ENCODE measurements at regions not wholly inside any gene's neighbourhood (a gene's known extent, or its start where the extent isn't known, plus 50 kb on each side); places are given as distances from the start of the nearest gene placed in this dataset.

DNA sequence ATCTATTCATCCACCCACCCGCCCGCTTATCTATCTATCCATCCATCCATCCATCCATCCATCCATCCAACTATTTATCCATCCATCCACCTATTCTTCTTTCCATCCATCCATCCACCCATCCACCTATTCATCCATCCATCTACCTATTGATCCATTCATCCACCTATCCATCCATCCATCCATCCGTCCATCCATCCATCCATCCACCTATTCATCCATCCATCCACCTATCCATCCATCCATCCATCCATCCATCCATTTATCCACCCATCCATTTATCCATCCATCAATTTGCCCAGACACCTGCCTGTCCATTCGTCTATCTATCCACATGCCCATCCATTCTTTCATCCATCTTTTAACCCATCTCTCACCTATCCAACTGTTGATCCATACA, 71.1 kb upstream of the PMEPA1 start:
- no peak for DNase-seq (ENCODE audit: low read depth)
- H3K4me3 ChIP-seq (ENCODE audit: low read depth, low read length), result no peak overlapping the region
- no peak for TF ChIP-seq POLR2A (IDR thresholded peaks at IDR 0.05; ENCODE audit: extremely low read depth, insufficient read length)
- TF ChIP-seq, protein P1, sequence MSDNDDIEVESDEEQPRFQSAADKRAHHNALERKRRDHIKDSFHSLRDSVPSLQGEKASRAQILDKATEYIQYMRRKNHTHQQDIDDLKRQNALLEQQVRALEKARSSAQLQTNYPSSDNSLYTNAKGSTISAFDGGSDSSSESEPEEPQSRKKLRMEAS (IDR thresholded peaks at IDR 0.05; ENCODE audit: low read depth, low read length), result no peak
- no peak for TF ChIP-seq MYC (IDR thresholded peaks at IDR 0.05; ENCODE audit: low read depth, low read length)
- TF ChIP-seq, protein P2, sequence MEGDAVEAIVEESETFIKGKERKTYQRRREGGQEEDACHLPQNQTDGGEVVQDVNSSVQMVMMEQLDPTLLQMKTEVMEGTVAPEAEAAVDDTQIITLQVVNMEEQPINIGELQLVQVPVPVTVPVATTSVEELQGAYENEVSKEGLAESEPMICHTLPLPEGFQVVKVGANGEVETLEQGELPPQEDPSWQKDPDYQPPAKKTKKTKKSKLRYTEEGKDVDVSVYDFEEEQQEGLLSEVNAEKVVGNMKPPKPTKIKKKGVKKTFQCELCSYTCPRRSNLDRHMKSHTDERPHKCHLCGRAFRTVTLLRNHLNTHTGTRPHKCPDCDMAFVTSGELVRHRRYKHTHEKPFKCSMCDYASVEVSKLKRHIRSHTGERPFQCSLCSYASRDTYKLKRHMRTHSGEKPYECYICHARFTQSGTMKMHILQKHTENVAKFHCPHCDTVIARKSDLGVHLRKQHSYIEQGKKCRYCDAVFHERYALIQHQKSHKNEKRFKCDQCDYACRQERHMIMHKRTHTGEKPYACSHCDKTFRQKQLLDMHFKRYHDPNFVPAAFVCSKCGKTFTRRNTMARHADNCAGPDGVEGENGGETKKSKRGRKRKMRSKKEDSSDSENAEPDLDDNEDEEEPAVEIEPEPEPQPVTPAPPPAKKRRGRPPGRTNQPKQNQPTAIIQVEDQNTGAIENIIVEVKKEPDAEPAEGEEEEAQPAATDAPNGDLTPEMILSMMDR (IDR thresholded peaks at IDR 0.05; ENCODE audit: low read depth, low read length), result no peak

DNA sequence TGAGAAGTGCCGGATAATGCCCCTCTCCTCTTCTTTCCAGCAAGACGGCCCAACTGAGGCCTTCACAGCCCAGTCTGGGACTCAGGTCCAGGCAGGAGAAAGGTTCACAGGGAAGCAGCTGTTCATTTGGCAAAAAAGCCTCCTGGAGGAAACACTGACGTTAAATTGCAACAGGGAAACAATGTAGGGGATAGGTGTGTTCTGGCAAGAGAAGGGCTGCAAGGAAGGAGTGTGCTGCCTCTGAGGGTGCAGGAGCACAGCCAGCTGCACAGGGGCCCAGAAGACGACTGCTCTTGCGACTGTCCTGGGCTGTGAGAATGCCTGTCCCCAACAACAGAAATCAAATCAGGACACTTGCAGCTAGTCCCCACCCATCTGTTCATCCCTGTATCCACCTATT, 70.6 kb upstream of the PMEPA1 start:
- H3K4me3 ChIP-seq (ENCODE audit: low read depth, low read length), result no peak overlapping the region
- no peak for DNase-seq (ENCODE audit: low read depth)
- TF ChIP-seq, protein P2 (IDR thresholded peaks at IDR 0.05; ENCODE audit: low read depth, low read length), result no peak
- TF ChIP-seq MYC (IDR thresholded peaks at IDR 0.05; ENCODE audit: low read depth, low read length), result no peak
- TF ChIP-seq, protein P1 (IDR thresholded peaks at IDR 0.05; ENCODE audit: low read depth, low read length), result no peak
- no peak for TF ChIP-seq POLR2A (IDR thresholded peaks at IDR 0.05; ENCODE audit: extremely low read depth, insufficient read length)

DNA sequence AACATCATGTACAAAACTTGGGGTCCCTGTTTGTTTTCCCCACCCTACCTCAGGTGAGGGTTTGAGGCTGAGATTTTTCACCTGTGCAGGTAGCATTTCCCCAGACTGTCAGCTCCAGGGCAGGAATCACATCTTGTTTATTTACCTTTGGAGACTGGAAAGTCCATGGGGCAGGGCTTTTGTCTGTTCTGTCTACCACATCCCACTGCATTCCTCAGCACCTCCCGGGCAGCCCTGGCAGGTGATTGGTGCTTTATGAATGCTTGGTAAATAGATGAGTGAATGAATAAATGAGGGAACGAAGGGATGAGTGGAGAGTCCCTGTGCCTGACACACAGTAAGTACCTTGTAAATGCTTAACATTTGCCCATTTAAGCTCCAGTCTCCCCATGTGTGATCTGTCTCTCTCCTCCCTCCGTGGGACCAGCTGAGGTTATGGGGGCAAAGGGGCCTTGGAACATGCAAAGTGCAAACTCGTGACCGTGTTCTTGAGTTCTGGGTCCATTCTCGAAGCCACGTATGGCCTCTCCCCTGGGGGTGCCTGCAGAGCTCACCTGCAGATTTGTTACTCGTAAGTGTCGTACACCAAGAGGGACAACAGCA, 69.7 kb upstream of the PMEPA1 start:
- H3K4me3 ChIP-seq (ENCODE audit: low read depth, low read length), result no peak overlapping the region
- no peak for DNase-seq (ENCODE audit: low read depth)
- no peak for TF ChIP-seq MYC (IDR thresholded peaks at IDR 0.05; ENCODE audit: low read depth, low read length)
- TF ChIP-seq, protein P1 (IDR thresholded peaks at IDR 0.05; ENCODE audit: low read depth, low read length), result no peak
- no peak for TF ChIP-seq POLR2A (IDR thresholded peaks at IDR 0.05; ENCODE audit: extremely low read depth, insufficient read length)
- TF ChIP-seq, protein P2 (IDR thresholded peaks at IDR 0.05; ENCODE audit: low read depth, low read length), result no peak

DNA sequence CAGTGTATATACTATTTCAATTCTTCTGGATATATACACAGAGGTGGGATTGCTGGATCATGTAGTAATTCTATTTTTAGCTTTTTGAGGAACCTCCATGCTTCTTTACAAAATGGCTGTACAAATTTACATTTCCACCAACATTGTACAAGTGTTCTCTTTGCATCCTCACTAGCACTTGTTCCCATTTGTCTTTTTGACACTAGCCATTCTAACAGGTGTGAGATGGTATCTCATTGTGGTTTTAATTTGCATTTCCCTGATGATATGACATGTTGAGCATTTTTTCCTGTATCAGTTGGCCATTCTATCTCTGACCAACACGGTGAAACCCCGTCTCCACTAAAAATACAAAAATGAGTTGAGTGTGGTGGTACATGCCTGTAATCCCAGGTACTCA, 68.1 kb upstream of the PMEPA1 start:
- TF ChIP-seq MYC (IDR thresholded peaks at IDR 0.05; ENCODE audit: low read depth, low read length), result no peak
- TF ChIP-seq, protein P1 (IDR thresholded peaks at IDR 0.05; ENCODE audit: low read depth, low read length), result no peak
- TF ChIP-seq, protein P2 (IDR thresholded peaks at IDR 0.05; ENCODE audit: low read depth, low read length), result no peak
- TF ChIP-seq POLR2A (IDR thresholded peaks at IDR 0.05; ENCODE audit: extremely low read depth, insufficient read length), result no peak
- no peak overlapping the region for H3K4me3 ChIP-seq (ENCODE audit: low read depth, low read length)
- DNase-seq (ENCODE audit: low read depth), result no peak

DNA sequence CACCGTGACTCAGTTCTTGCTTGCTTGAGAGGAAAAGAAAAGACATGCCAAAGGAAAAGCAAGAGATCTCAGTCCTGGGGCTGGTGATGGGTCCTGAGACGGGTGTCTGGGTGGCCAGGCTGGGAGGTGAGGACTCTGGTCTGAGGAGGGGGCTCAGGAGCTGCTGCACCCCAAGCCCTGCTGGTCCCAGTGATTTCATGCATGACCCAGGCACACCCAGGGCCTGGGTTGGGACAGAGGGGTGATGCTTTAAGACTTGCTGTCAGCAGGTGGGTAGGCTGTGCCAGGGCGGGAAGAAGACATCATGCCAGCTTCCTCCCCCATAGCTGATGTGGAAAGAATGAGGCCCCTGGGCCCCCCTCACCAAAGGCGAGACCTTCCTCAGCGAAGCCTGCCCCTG, 65.1 kb upstream of the PMEPA1 start:
- no peak overlapping the region for H3K4me3 ChIP-seq (ENCODE audit: low read depth, low read length)
- no peak for DNase-seq (ENCODE audit: low read depth)
- TF ChIP-seq, protein P1 (IDR thresholded peaks at IDR 0.05; ENCODE audit: low read depth, low read length), result no peak
- TF ChIP-seq, protein P2 (IDR thresholded peaks at IDR 0.05; ENCODE audit: low read depth, low read length), result no peak
- TF ChIP-seq POLR2A (IDR thresholded peaks at IDR 0.05; ENCODE audit: extremely low read depth, insufficient read length) (no peak), MYC (IDR thresholded peaks at IDR 0.05; ENCODE audit: low read depth, low read length) (no peak)

All from NB4 (cell line).